ENCODE measurements at regions not wholly inside any gene's neighbourhood (a gene's known extent, or its start where the extent isn't known, plus 50 kb on each side); places are given as distances from the start of the nearest gene placed in this dataset.

GRCh38 chr7:37504801-37505200 is 56.1 kb upstream of the ELMO1 start:
- no peak for DNase-seq

GRCh38 chr7:37505750-37506353 is 57.2 kb upstream of the ELMO1 start:
- DNase-seq = no peak

- DNase-seq = no peak
Observed at GRCh38 chr7:37508118-37508517, 59.5 kb upstream of the ELMO1 start.

- DNase-seq = peak; percentile 18 to 34
Observed at GRCh38 chr7:37510043-37510634, 61.5 kb upstream of the ELMO1 start.

GRCh38 chr7:37511915-37512314 is 63.3 kb upstream of the ELMO1 start:
- no peak for DNase-seq

GRCh38 chr7:37514497-37514896 is 65.8 kb upstream of the ELMO1 start:
- DNase-seq = no peak

GRCh38 chr7:37516664-37517063 is 68.0 kb upstream of the ELMO1 start:
- no peak for DNase-seq

GRCh38 chr7:37518266-37518665 is 69.6 kb upstream of the ELMO1 start:
- DNase-seq = no peak

- no peak for DNase-seq
Observed at GRCh38 chr7:37524056-37524455, 75.4 kb upstream of the ELMO1 start.

- no peak for DNase-seq
Observed at GRCh38 chr7:37524797-37525196, 76.1 kb upstream of the ELMO1 start.

GRCh38 chr7:37526623-37527022 is 78.0 kb upstream of the ELMO1 start:
- no peak for DNase-seq

- DNase-seq = no peak
Observed at GRCh38 chr7:37527109-37527508, 78.4 kb upstream of the ELMO1 start.

- DNase-seq = no peak
Observed at GRCh38 chr7:37531225-37531624, 82.6 kb upstream of the ELMO1 start.

- no peak for DNase-seq
Observed at GRCh38 chr7:37532636-37533035, 84.0 kb upstream of the ELMO1 start.

- DNase-seq = no peak
Observed at GRCh38 chr7:37534893-37535610, 86.4 kb upstream of the ELMO1 start.

GRCh38 chr7:37535841-37536240 is 87.2 kb upstream of the ELMO1 start:
- DNase-seq = no peak

GRCh38 chr7:37536706-37537105 is 88.0 kb upstream of the ELMO1 start:
- no peak for DNase-seq

GRCh38 chr7:37537439-37537838 is 88.8 kb upstream of the ELMO1 start:
- DNase-seq = no peak

GRCh38 chr7:37538945-37539344 is 90.3 kb upstream of the ELMO1 start:
- no peak for DNase-seq

GRCh38 chr7:37540917-37541316 is 92.3 kb upstream of the ELMO1 start:
- DNase-seq = no peak

- no peak for DNase-seq
Observed at GRCh38 chr7:37541810-37542443, 93.3 kb upstream of the ELMO1 start.

GRCh38 chr7:37545619-37546534 is 97.2 kb upstream of the ELMO1 start:
- no peak for DNase-seq

GRCh38 chr7:37546677-37547076 is 98.0 kb upstream of the ELMO1 start:
- no peak for DNase-seq
